SHP77 (cell line): ENCODE measurements at regions not wholly inside any gene's neighbourhood (a gene's known extent, or its start where the extent isn't known, plus 50 kb on each side); places are given as distances from the start of the nearest gene placed in this dataset.

ENCODE experiments used
- DNase-seq, 2 experiments: peaks; one replicate each; lab custom pipeline; 2025; lab: John Stamatoyannopoulos, UW

DNA sequence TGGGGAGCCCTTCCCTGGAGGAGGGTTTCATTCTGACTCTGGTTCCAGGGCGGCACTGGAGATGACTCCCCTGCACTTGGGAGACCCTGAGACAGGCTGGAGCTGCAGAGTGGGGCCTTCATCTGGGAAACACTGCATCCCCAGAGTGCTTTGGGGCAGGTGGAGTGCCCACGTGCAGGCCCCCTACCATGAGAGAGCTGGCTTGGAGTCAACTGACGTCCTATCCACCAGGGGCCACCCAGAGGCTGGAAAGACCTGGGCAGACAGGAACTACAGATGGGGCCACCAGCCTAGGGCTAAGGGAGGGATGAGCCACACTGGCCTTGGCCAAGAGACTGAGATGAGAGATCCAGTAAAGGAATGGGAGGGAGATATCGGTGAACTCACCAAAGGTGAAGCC, 153.8 kb downstream of the ASB1 start:
- DNase-seq: no peak

DNA sequence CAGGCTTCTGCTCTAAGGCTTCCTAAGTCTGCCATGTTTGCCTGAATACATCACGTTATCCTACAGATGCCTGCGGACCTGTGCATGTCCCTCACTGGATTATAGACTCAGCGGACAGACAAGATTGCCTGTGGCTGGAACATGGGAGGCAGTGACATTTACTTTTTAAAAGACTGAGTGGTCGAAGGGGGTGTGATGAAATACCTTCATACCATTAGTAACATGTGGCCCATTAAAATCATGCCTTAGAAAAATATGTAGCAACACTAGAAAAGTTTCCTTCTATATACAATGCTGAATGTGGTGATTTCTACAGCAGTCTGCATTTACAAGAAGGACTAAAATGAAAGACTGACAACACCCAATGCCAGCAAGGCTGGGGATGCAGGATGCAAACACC, 154.4 kb downstream of the ASB1 start:
- DNase-seq: no peak

DNA sequence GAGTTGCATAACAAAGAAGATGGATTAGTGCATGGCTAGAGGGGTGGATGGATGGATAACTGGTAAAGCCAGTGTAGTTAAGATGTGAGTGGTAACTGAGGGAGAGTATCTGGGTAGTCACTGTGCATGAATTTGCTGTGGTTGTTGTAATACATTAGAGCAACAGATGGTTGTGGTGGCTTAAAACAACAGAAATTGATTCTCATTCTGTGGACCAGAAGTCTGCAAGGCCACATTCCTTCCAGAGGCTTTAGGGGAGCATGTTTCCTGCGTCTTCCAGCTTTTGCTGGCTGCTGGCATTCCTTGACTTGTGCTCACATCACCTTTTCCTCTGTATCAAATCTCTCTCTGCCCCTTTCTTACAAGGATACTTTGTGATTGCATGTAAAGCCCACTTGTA, 155.4 kb downstream of the ASB1 start:
- no peak for DNase-seq

DNA sequence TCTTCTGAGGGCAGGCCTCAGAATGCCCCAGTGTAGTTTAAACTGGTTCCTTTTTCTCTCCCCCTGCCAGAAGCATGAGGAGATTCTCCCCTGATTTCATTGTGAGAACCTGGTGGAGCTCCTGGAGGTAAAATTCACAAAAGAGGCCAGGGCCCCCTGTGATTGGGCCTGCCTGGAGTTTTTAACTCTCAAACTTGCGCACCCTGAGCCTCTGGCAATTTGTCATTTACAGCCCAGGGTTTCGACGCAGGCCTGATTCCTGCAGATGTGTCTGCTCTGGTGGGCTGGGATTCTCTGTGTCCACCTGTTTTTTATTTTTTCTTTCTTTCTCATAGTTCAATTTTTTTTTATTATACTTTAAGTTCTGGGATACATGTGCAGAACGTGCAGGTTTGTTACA, 157.9 kb downstream of the ASB1 start:
- DNase-seq: no peak

DNA sequence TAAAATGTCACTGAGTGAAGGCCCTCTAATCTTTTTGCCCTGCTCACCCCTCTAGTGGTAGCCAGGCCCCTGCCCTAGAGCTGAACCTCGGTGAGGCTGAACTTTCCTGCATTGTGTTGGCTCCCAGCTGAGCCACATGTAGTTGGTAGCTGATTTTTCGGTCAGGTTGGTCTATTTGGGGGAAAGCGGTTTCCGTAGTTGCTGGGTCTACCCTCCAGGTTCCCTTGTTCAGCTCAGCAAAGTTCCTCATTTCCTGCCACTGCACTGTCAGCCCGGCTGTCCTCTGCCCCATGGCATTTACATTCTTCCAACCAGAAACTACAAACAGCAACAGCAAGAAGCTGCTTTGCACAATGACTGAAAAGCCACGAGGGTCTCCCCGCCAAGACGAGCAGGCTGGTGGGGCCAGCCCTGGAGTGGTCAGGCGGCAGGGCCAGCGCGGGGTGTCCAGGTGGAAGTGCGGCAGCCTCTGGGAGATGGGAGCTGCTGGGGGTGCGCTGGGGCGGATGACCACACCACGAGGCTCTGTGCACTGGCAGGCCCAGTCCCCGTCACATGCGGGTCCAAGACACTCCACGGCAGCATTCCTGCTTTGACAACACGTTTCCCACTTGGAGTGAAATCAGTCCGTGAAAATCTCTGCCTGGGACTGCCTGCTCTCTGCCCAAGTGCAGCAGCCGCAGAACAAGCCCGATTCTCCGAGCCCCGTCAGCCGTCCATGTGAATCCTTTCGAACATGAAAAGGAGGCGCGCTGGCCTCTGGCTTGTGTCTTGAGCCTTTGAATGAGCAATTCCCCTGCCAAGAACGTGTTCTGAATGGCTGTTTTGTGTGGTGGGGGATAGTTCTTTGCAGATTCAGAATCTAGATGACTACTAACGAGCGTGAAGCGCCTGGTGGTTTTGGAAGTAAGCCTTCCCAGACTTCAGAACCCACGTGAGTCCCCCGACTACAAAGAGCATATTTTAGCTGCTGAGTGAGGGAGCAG, 159.4 kb downstream of the ASB1 start:
- no peak for DNase-seq

DNA sequence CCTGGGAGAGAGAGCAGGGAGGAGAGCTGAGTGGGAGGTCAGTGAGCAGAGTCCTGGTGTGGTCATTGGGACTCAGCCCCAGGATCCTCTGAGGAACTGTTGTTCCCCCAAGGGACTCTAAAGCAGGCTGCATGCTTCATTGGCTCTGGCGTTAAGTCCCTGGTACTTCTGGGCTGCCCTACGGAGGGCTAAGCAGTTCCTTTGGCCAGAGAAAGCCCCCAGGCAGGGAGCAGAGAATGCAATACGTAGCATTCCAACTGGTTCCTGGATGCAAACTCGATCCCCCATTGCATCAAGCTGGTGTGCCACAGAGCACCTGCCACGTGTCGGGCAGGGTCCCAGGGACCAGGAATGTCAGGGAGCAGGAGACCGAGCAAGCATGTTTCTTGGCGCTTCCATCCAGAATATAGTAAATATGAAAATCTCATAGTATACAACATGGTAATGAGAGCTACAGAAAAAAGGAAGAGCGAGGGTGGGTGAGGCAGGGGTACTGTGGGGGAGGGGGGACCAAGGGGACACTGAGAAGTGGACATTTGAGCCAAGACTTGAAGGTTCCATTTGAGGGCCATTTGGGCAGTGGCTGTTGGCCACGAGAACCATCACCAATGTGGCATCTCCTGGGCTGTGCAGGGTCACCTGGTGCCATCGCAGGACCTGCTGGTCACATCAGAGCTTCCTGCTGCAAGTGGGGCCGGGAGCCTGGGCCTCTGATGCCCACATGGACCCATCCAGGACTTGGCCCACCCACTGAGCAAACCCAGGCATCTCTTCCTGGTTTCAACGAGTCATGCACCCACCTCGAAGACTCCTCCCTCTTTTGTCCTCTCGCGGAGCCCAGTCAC, 160.4 kb downstream of the ASB1 start:
- no peak for DNase-seq

DNA sequence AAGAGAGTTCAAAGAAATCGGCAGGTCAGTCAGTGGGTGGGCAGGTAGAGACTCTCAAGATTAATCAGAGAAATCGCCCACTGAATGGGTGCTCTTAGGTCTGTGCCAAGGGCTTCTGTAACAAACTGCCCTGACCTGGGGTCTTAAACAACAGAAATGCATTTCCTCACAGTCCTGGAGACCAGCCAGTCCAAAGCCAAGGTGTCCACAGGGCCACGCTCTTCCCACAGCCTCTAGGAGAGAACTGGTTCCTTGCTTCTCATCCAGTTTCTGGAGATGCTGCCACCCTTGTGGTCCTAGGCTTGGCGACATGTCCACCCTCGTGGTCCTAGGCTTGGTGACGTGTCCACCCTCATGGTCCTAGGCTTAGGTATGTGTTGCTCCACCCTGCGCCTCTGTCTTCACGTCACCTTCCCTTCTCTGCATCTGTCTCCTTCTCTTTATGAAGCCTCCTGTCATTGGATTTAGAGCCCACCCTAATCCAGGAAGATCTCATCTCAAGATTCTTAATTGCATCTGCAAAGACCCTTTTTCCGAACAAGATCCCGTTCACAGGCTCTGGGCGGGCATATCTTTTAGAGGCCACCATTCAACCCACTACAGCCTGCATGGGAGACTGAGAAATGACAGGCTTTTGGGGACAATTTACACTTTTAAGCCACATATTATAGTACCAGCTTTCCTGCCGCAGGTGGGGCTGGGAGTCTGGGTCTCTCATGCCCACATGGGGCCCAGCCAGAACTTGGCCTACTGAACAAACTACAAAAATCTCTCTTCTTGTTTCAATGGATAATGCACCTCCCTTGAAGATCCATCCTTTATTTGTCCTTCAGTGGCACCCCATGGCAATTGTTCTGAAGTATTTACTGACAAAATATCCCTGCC, 161.3 kb downstream of the ASB1 start:
- DNase-seq: no peak

DNA sequence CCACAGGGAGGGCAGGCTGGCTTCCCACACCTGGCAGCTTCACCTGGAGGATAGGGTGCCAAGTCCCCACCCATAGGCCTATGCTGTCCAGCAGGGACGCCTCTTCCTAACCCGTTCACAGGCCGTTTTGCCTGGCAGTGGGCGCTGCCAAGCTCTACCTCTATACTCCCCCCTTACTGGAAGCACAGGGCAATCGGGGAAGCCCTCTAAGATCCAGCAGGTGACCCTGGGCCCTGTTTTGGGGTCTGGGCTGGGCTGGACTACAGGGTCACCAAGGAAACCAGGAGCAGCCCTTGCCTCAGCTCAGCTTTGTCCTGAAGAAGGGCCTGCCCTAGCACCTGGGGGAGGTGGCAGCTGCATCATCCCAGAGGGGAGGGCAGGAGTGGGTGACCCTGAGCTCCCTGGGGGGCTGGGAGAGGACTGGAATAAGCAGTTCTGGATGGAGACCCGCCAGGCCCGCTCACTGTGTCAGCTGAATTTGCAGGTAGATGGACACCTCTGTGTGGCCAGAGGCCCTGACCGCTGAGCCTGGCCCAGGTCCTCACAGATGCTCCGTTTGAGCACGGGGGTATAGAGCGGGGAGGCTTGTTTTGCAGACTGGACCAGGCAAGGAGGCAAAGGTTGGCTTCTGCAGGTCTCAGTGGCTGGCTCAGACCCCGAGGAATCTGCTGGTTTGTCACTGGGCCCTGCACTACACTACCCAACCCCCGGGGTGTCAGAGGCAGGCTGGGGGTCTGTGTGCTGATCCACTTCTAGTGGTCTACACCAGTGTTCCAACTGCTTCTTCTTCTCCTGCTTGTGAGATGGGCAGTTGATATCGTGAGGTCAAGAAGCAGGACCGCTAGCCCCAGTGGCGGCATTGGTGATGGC, 163.1 kb downstream of the ASB1 start:
- DNase-seq: no peak

DNA sequence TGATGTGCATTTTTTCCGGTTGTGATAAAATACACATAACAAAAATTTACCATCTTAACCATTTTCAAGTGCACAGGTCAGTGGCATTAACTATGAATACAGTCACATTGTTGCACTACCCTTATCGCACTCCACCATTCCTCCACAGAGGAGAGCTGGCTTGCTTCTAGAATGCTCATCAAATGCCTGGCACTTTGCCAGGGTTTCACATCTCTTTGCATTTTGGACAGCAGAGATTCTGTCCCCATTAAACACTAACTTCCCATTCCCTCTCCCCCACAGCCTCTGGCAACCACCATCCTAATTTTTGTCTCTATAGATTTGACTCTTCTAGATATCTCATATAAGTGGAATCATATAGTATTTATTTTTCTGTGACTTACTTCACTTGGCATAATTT, 165.0 kb downstream of the ASB1 start:
- no peak for DNase-seq

DNA sequence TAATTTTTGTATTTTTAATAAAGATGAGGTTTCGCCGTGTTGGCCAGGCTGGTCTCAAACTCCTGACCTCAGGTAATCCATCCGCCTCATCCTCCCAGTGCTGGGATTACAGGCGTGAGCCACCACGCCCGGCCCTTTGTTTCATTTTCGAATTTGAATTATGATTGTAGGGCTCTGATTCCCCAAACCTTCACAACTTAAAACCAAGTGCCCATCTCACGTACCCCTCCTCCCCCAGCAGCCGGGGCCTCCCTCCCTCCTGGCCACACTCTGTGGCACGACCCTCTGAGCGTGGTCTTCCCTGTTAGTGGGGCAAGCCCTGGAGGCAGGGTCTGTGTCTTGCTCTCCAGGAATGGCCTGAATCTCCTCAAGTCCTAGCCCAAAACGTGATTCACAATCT, 166.5 kb downstream of the ASB1 start:
- no peak for DNase-seq

DNA sequence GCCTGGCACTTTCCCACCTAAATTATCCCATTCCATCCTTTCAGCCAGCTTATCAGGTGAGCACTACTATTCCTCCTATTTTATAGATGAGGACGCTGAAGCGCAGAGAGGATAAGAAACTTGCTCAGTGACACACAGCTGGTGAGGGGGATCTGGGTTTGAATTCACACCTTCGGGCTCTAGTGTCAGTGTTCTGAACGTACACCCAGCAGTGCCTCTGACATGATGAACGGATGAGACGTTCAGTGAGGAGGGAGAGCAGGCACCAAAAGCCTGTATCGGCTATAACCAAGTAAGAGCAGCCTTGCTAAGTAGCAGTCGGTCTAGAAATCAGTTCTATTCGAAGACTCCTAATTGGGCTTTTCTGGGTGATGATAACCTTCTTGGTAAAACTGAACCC, 167.0 kb downstream of the ASB1 start:
- DNase-seq: no peak

DNA sequence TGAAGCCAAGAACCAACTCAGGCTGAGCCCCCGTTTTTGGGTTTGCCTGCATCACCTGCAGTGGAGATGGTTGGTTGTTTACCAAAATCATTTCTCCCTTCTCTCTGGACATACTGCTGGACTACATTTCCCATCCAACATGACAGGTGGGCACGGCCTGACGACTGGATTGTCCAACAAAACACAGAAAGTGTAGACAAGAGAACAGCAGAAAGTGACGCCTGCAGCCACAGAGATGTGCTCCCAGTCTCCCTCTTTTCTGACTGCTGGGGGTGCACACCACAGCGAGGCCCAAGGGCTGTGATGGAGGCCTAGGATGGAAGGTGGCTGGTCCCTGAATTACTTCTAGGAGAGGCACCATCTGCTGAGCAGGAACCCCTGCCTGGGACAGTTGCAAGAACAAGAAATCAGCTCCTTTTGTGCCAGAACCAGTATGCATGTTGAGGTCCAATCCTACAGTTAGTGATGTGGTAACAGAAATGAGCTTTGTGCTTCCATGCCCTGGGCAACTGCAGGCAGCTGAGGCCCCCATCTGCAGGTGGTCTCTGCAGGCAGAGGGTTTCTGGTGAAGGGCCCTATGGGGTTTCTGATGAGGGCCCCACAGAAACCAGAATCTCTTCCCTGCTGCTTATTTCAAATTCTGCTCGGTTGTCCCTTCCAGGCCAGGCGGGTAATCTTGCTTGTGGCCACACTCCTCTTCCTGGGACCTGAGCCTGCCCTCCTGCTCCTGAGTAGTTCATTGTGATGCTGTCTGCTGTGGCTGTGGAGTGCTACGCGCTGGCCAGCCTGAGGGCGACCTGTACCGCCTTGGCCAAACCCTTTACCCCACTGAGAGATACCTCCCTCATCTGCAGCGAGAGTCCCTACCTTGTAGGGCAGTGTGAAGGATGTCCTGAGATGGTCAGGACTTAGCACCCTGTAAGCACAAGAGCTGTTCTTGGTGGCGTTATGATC, 168.3 kb downstream of the ASB1 start:
- DNase-seq: no peak

DNA sequence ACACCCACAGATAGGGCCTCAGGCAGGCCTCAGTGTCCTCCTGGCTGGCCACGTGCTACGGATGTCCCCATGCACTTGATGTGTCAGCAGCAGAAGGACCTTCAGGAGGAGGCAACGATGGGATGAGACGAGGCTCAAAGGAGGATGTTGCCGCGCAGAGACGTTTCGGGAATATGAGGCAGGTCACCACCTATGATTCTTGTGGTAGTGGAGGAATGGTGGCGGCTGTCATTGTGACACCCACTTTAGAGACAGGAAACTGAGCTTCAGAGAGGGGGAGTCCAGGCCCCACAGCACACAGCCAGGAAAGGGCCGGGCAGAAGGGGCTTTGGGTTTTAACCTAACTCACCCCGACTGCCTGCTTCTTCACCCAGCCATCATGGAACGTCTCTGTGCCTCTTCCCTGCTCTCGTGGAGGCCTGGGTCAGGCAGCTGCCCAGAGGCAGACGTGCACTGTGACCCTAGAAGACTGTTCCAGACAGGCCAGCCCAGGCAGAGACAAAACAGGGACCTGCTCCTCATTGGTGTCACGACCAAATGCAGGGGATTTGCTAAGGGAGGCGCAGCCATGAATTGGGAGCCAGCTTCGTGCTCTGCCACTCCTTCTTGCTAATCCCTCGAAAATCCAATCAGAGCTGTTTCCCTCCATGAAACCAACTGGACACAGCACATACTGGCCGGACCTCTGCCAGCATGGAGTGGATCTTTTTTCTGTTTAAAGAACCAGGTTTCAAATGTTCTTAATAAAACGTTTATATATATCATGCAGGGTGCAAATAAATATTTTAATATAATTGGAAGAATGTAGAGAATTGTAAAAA, 169.2 kb downstream of the ASB1 start:
- DNase-seq: no peak

DNA sequence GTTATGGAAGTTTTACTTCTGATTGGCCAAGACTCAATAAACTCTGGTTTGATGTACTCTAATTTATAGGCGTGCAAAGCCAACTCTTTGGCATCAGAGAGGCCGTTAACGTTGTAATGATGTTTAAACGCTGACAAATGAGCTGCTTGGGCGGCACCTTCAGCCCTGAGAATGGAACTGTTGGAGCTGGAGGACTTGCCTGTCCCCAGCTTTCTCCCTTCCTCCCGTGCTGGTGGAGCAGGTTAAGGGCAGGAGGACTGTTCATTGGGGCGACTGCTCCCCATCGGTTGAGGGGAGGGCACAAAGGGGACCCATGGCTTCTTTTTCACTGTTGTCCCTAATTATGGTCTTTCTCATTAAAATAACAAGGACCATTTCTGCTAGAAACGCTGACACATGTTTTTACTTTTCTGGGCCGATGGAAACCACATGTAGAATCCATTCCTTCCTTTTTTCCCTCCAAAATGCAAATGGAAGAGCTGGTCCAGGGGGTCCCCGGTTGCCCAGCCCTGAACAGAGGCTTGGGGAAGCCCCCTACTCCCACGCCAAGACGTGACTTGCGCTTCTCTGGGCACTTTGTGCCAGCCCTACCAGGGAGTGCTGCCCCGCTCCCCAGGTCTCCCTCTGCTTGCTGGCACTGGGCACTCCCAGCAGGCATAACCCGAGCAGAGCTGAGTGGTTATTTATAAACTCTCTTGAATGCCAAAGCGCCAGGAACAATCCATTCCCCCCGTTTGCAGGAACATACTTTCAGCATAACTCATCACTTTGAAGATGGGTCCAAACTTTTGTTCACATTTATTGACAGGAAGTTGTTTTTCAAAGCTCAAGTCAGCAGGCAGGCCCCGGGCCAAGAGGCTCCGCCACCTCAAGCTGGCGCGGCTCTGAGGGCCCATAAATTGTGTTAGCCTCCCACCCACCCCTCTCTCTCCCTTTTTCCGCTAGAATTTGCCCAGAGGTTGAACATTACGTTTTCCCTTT, 170.1 kb downstream of the ASB1 start:
- no peak for DNase-seq

DNA sequence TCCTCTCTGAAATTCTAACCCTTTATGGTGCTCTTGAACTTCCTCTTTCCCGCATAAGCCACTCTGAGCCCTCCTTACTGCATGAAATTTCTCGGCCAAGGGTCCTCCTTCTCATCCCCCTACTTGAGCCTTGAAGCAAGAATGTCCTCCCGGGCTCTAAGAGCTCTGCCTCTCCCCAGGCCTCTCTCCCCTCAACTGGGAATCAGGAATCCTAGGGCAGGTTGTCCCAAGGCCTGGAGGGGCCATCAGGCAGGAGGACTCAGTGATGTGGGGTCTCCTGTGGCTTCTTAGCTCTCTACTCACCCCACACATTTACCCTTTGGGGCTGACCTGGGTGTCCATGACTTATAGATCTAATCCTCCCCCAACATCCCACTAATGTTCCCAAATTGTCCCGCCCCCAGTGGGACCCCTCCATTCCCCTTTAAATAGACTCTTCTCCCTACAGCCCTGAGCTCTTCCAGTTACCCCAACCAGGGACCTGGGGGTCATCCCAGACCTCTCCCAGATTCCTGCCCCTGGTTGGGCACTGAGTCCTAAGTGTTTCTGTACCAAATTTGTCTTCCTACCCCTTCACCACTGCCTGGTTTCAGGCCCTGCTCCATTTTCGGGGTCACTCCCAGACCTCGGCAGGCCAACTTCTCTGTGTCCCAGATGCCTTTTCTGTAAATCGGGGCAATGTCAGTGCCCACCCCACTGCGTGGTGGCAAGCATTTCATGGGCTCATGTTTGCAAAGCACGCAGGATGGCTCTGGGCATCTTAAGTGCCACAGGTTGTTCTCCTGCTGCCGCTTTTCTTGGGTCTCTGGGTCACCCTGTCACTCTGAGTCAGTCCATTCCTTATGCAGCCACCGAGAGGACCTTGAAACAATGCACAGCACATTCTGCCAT, 171.2 kb downstream of the ASB1 start:
- no peak for DNase-seq

DNA sequence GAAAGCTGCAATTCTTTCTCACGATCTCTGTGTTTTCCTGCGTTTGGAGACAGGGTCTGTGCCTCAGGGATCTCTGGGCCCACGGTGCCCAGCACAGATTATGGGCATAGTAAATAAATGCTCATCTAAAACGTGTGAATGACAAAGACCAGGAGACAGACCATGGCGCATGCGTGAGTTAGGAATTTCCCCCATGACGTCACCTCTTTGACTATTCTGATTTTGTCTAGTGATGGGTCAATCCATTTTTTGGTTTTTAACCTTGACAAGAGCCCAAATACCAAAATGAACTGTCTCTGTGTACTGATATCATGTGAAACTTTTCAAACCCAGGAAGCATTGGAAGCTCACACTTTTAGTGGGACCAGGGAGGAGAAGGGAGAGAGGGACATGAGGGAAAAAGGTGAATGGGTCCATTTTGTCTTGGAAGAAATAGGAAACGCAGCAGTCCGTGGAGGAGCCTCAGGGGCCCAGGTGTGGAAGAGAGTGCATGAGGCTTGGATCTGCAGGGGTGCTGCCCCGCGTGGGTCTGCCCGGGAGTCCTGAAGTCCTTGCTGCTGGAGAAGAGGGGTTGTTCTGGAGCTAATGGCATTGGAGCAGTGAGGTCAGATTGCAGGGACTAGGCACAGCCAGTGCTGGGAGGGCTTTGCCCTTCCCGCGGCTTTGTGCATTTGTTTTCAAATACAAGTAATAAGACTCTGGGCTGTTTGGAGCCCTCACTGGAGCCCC, 172.2 kb downstream of the ASB1 start:
- DNase-seq: no peak
